GM18867 (cell line): ENCODE measurements at regions not wholly inside any gene's neighbourhood (a gene's known extent, or its start where the extent isn't known, plus 50 kb on each side); places are given as distances from the start of the nearest gene placed in this dataset.

Source experiments
- ATAC-seq: cut with Tn5 transposase; IDR thresholded peaks from one replicate; pipeline ENCODE4 v1.9.1; 2021; ENCODE audit warnings: mild to moderate bottlenecking, moderate library complexity; ENCODE audit not compliant: unreplicated experiment

DNA sequence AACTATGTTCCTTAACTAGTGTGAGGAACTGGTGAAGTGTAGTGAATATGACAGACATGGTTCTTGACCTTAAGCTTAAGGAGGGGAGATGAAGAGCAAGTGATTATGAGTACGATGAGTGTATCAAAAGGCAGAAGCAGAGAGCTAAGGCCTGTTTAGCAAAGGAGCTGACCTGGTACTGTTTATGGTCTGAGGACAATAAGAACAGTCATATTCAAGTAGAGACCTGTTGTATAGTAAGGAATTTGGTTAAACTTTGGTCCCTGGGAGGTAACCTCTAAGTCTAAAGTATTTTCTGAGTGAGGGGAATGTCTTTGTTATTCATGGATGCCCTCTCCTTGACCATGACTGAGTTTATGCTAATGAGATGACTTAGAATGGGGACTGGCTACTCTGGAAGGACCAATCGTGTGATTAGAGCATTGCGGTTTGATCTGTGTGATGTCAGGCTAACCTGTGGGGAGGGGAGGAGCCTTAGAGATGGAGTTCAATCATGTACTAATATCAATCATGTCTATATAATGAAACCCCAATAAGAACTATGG lies 389.3 kb downstream of the BMP4 start:
- no peak for ATAC-seq

- ATAC-seq: no peak
Measured at GRCh38 chr14:53564870-53565269, 391.8 kb downstream of the BMP4 start.

GRCh38 chr14:53563628-53564027 lies 393.0 kb downstream of the BMP4 start:
- ATAC-seq: no peak

DNA sequence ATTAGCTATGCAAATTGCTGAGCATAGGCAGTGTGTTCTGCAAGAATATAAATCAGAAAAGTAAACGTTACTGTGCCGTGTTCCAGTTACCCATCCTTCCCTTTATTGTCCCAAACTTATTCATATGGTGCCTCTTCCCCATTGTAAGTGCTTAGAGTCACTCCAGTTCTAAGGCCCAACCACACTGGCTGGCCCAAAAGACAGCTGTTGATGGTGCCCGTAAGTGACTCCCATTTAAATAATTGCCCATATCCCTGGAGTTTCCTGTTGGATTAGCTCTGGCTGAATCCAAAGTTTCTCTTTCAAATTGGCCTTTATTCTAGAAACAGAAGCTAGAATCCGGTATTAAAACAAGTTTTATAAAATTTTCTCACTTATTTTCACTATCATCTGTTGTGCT lies 400.1 kb upstream of the DDHD1 start:
- no peak for ATAC-seq

- ATAC-seq: no peak
Measured at GRCh38 chr14:53551862-53552261, 398.7 kb upstream of the DDHD1 start.

GRCh38 chr14:53550776-53551175 lies 397.7 kb upstream of the DDHD1 start:
- no peak for ATAC-seq

GRCh38 chr14:53549956-53550355 lies 396.8 kb upstream of the DDHD1 start:
- ATAC-seq: no peak

GRCh38 chr14:53547593-53547992 lies 394.5 kb upstream of the DDHD1 start:
- no peak for ATAC-seq

DNA sequence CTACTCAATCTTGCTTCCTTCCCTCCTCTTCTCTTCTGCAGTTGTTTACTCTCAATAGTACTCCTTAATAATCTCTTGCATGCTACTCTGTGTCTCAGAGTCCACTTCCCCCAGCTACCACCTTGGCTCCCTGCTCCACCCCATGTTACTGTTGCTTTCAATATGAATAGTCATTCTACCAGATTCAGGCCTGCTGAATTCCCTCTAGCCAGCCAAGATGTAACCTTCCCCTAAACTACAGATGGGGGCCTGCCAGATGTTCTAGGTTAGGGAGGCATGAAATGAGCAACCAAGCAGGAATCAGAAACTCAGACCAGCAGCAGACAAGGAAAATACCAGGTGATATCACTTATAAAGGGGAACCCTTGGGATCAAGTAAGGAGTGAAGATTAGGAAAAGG lies 392.1 kb upstream of the DDHD1 start:
- no peak for ATAC-seq

DNA sequence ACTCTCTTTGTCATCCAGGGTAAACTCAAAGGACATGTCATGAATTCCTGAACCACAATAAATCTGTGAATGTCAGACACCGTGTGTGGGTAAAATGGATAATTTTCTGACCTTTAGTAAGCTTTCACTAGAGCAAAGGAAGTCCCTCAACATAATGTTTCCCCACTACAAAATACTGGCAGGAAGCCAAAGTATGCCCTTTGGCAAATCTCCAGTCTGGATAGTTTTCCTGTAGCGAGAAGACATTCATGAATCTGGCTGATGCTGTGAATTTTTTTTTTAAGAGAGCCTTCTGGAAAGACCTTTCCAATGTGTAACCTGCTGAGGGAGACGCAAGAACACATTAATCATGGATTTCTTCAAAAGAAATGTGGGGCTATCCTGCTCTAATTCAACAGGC lies 389.6 kb upstream of the DDHD1 start:
- no peak for ATAC-seq

- ATAC-seq: no peak
Measured at GRCh38 chr14:53541411-53541810, 388.3 kb upstream of the DDHD1 start.

DNA sequence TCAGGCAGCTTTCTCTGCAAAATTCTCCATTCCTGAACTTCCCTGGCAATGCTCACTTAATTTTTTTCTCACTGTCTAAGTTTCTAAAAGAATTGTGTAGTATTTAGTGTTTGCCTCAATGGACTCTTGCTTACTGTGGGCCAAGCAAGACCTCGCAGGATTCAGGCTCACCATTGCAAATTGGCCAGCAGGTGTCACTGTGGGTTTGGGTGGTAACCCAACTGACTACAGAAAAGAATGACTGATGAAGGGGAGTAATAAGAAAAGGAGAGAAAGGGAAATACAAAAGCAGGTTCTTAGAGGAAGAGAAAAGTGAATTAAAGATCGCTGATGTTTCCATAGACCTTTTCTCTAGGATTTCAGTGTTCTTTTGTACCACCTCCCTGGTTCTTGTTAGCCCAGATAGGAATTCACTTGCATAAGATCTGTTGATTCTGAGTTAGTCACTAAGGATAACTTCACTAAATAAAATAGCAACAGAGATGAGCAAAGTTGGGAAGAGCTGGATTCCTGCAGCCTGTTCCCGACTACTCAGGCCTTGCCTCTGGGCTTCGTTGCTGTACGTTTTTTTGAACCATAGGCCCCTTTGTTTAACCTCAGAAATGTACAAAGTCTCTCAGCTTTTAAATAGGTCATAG lies 386.5 kb upstream of the DDHD1 start:
- ATAC-seq: peak; percentile 91

DNA sequence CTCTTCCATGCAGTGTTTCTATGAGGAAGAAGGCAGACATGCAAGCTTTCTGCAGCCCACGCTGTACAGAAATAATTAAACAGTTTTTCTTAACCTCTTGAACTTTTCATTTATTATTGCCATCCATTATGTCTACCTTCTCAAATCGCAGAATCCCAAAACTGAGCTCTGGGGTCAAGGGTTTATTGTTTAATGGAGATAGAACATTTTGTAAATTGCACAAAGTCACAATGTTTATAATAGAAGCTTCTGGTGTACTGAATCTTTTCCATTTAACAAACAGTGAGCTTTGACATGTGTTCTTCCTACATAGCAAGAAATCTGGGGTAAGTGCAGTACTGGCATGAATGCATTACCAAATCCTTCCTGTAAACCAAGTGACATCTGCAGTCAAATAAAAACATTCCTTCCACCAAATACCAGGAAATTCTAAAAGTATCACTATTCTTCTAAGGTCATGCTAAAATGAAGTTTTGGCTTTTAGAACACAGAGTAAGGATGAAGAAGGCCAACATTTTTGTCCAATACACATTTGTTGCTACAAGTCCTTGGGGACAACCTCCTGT lies 385.3 kb upstream of the DDHD1 start:
- no peak for ATAC-seq

DNA sequence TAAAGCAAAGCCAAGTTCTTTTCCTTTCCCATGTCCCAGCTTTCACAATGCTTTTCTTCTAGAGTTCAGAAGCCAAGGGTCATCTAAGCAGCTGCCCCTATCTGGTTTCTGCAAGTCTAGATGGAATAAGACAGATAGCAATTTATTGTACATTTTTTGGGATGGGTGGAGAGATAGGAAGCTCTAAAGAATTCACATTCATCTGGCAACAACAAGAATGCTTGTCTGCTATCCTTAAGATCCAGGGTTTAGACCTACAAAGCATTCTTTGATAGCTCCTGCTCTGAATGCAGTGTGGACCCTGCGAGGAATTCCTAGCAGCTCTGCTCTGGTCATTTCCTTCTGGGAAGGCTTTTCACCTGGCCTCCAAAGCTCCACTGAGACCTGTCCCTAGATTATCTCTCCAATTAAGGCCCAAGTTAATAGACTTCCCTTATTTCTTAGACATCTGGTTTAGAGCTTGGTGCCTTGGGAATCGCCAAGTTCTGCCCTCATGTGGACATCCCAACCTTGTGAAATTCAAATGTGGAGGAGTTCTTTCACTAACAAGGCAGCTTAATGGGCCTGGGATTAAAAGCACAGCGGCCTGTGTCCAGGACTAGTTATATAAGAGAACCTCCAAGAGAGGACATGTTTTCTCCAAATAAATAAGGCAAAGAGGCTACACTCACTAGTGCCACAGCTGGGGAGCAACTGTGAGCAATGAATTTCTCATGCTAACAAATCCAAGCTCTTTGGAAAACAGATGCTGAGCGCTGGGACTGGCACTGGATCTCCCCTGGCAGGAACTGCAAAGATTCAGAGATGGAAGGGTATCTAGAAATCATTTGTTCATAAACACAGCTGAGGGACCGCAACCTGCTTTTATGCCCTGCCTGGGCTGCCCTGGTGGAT lies 384.5 kb upstream of the DDHD1 start:
- no peak for ATAC-seq

- ATAC-seq: no peak
Measured at GRCh38 chr14:53536446-53536845, 383.3 kb upstream of the DDHD1 start.

DNA sequence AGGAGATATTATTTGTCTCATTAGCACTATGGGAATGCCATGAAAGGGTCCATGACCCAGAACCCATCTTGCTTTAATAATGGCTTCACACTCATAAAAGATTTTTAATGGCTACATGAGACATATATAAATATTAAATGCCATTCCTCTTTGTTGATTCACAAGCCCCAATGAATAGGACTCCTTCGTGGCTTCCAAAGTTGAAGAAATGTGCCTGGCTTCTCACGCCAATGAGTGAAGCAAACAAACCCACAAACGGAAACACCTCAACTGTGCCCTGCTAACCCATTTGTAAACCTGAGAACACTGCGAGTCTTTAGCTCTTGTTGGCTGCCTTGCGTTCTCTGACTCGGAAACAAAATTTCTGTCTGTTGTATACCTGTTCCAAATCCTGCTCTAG lies 381.7 kb upstream of the DDHD1 start:
- ATAC-seq: no peak

DNA sequence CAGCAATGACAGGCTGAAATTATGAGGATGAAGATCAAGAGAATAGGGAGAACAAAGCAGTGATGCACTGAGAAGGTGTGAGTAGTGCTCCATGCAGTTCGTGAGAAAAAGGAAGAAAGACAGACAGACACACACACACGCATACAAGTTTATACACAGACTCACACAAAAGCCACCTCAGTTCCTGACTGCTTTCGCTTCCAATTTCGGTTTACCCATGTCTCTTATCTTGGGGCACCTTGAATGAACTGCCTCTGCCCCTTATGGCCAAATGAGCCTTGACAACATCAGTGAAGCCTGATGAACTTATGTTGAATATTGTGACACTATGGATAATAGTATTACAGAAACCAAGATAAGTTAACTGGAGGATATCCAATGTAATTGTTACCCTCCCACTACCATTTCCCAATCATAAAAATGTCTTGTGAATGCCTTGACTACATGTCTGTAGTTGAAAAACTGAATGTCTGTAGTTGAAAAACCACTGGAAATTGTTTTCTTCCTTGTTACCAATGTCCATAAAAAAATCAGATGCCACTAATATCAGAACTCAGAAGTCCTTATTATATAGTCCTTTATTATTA lies 380.4 kb upstream of the DDHD1 start:
- peak; percentile 96 for ATAC-seq

DNA sequence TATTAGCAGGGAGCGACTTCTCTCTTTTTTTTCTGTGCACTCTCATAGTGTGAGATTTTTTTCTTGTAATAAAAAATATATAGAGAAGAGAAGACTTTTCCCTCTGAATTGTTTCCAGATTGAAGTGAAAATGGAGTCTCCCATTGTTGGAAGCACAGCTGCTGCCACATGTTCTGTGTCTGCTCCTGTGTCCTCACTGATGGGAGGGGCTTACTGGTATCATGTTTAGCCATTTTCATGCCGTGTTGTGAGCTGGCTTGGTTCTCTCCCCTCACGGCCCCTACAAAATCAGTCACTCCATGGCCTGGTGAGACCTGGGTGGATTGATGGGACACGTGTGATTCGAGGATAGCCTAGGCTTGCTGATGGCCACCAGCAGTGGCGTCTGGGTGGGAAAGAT lies 379.7 kb upstream of the DDHD1 start:
- ATAC-seq: peak; percentile 12

DNA sequence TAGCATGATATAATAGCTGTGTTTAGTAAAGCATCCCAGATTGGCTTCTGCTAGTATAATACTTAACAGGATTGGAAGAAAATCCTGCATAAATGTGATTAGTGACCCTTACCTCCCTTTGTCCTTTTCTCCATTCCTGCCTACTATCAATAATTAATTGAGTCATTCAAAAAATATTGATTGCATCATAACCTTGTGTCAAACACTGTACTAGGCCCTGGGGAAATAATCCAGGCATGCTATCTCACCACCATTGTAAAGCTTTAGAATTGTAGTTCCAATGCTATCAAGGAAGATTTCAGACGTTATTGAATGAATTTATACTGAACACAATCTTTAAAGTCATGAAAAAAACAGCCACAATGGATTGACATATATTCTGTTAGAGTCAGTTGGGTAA lies 378.6 kb upstream of the DDHD1 start:
- ATAC-seq: no peak

GRCh38 chr14:53531156-53531555 lies 378.0 kb upstream of the DDHD1 start:
- no peak for ATAC-seq

- no peak for ATAC-seq
Measured at GRCh38 chr14:53529519-53529918, 376.4 kb upstream of the DDHD1 start.
